Right atrium auricular region (tissue), 2 donors: ENCODE measurements at regions not wholly inside any gene's neighbourhood (a gene's known extent, or its start where the extent isn't known, plus 50 kb on each side); places are given as distances from the start of the nearest gene placed in this dataset.

Source experiments
- DNase-seq: peaks from one replicate; pipeline ENCODE4 v3.0.0-alpha.2; 2019; ENCODE audit warnings: low spot score
- H3K27ac ChIP-seq, 2 donors: fragments of 200-600 bp; sonication (generic); 1 replicate in 1 of 2; 2 replicates in 1 of 2; pipeline ENCODE4 v1.5.1; 2016 to 2019
- H3K27me3 ChIP-seq, 2 donors: fragments of 200-600 bp; sonication (generic); one replicate each; pipeline versions ENCODE4 v1.5.1 to v1.6.0; 2017 to 2019
- H3K36me3 ChIP-seq: fragments of 200-600 bp; sonication (generic); one replicate; pipeline ENCODE4 v1.5.1; 2016
- H3K4me1 ChIP-seq, 2 donors: fragments of 200-600 bp; sonication (generic); one replicate each; pipeline versions ENCODE4 v1.5.1 to v1.6.0; 2017 to 2019
- H3K4me3 ChIP-seq, 2 donors: fragments of 200-600 bp; sonication (generic); 1 replicate in 1 of 2; 2 replicates in 1 of 2; pipeline ENCODE4 v1.5.1; 2017 to 2019; ENCODE audit warnings: mild to moderate bottlenecking in 1 of 2, moderate library complexity in 1 of 2
- H3K9me3 ChIP-seq, 2 donors: fragments of 200-600 bp; sonication (generic); one replicate each; pipeline ENCODE4 v1.5.1; 2019
- CTCF ChIP-seq, 2 donors: fragments of 200-600 bp; sonication (generic); IDR thresholded peaks; one replicate each; pipeline ENCODE4 v1.5.1; 2019; ENCODE audit warnings: antibody characterized with exemption in 2 of 2

GRCh38 chr3:194905696-194906095 is 220.0 kb downstream of the FAM43A start:
- no peak for DNase-seq
- H3K4me1 ChIP-seq: no peaks in the 10 kb centered on the region
- H3K9me3 ChIP-seq: no peaks in the 10 kb centered on the region
- no peaks in the 10 kb centered on the region for H3K36me3 ChIP-seq
- H3K4me3 ChIP-seq: no peak overlapping the region
- no peak overlapping the region for H3K27ac ChIP-seq
- H3K27me3 ChIP-seq: no peaks in the 10 kb centered on the region
- no peak for TF ChIP-seq CTCF (IDR thresholded peaks at IDR 0.05)

DNA sequence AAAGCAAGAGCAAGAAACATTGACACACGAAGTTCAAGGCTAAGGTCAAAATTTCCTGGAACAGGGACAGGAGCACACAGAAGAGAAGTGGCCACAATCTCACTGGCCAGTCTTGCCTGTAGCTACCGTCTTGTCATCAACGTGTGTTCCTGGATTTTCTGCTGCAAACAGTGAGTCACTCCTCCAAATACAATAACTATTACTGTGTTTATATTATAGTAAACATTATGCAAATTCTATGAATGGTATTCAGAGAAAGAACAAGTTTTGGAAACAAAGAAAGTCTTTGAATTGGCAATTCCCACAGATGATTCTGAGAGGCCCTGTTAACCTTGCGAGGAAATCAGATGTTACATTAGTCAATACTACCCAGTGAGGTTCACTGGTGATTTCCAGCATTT is 220.5 kb downstream of the FAM43A start:
- no peaks in the 10 kb centered on the region for H3K9me3 ChIP-seq
- no peak overlapping the region for H3K4me3 ChIP-seq
- no peaks in the 10 kb centered on the region for H3K4me1 ChIP-seq
- no peaks in the 10 kb centered on the region for H3K27me3 ChIP-seq
- no peak for DNase-seq
- H3K36me3 ChIP-seq: no peaks in the 10 kb centered on the region
- no peak overlapping the region for H3K27ac ChIP-seq
- TF ChIP-seq CTCF (IDR thresholded peaks at IDR 0.05): no peak

GRCh38 chr3:194906970-194907629 is 221.4 kb downstream of the FAM43A start:
- Histone ChIP-seq H3K27me3 (no peaks in the 10 kb centered on the region), H3K9me3 (no peaks in the 10 kb centered on the region), H3K4me1 (no peaks in the 10 kb centered on the region), H3K27ac (no peak overlapping the region), H3K4me3 (no peak overlapping the region), H3K36me3 (no peaks in the 10 kb centered on the region)
- no peak for TF ChIP-seq CTCF (IDR thresholded peaks at IDR 0.05)
- no peak for DNase-seq

GRCh38 chr3:194907811-194908210 is 222.1 kb downstream of the FAM43A start:
- no peak for TF ChIP-seq CTCF (IDR thresholded peaks at IDR 0.05)
- Histone ChIP-seq H3K27me3 (no peaks in the 10 kb centered on the region), H3K9me3 (no peaks in the 10 kb centered on the region), H3K4me1 (no peaks in the 10 kb centered on the region), H3K27ac (no peak overlapping the region), H3K4me3 (no peak overlapping the region), H3K36me3 (no peaks in the 10 kb centered on the region)
- DNase-seq: no peak

- Histone ChIP-seq H3K27ac (no peak overlapping the region), H3K9me3 (no peaks in the 10 kb centered on the region), H3K36me3 (no peaks in the 10 kb centered on the region), H3K27me3 (no peaks in the 10 kb centered on the region), H3K4me1 (no peaks in the 10 kb centered on the region), H3K4me3 (no peak overlapping the region)
- TF ChIP-seq CTCF (IDR thresholded peaks at IDR 0.05): no peak
- no peak for DNase-seq
These were observed 222.8 kb downstream of the FAM43A start for GRCh38 chr3:194908496-194908895.

- Histone ChIP-seq H3K4me1 (no peaks in the 10 kb centered on the region), H3K27me3 (no peaks in the 10 kb centered on the region), H3K36me3 (no peaks in the 10 kb centered on the region), H3K27ac (no peak overlapping the region), H3K4me3 (no peak overlapping the region), H3K9me3 (no peaks in the 10 kb centered on the region)
- DNase-seq: no peak
- TF ChIP-seq CTCF (IDR thresholded peaks at IDR 0.05): no peak
These were observed 223.3 kb downstream of the FAM43A start for GRCh38 chr3:194908972-194909371.
